ENCODE measurements at regions not wholly inside any gene's neighbourhood (a gene's known extent, or its start where the extent isn't known, plus 50 kb on each side); places are given as distances from the start of the nearest gene placed in this dataset.

DNA sequence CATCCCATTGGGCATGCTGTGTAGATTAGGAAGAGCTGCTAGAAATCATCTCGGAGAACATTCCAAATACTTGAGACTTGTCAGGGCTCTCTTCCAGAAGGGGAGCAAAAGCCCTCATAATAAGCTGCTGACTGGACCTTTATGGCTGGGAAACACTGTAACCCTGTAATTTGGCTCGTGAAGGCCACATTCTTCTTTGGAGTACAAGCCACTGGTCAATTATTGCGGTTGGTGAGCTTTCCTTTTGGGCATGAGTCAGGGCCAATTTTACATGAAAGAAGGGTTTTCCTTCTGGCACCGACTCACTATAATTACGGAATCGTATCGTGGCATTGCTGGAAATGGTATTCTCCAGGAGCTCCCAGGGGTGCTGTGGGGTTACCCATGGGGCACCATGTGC lies 434.5 kb upstream of the RGMA start:
- no peak for DNase-seq (ENCODE audit: extremely low spot score, insufficient read length, low read depth)
- no peak for FAIRE-seq

DNA sequence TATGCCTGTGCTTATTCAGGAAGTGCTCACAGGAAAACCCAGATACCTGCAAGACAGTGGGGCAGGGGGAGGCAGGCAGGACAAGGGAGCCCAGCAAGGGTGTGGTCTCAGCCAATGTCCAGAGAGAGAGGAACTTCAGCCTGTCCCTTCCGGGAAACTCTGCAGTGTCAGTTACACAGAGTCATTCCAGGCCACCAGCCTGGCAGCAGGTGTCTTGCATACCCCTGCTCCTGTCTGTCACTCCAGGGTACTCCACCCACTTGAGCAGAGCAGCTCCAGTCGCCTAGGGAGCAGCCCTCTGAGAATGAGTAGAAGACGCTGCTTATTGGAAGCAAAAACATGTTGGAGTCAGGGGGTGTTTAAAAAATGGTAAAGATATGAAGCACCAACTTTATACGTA lies 431.2 kb upstream of the RGMA start:
- DNase-seq (ENCODE audit: extremely low spot score, insufficient read length, low read depth): no peak
- FAIRE-seq: no peak

GRCh38 chr15:93519599-93519998 lies 430.6 kb upstream of the RGMA start:
- DNase-seq (ENCODE audit: extremely low spot score, insufficient read length, low read depth) (no peak), FAIRE-seq (no peak)

- DNase-seq (ENCODE audit: extremely low spot score, insufficient read length, low read depth) (no peak), FAIRE-seq (no peak)
Observed at GRCh38 chr15:93517176-93517575, 428.2 kb upstream of the RGMA start.

GRCh38 chr15:93515256-93516051 lies 426.4 kb upstream of the RGMA start:
- FAIRE-seq (no peak), DNase-seq (ENCODE audit: extremely low spot score, insufficient read length, low read depth) (no peak)

GRCh38 chr15:93506646-93507045 lies 417.6 kb upstream of the RGMA start:
- DNase-seq (ENCODE audit: extremely low spot score, insufficient read length, low read depth) (no peak), FAIRE-seq (no peak)

DNA sequence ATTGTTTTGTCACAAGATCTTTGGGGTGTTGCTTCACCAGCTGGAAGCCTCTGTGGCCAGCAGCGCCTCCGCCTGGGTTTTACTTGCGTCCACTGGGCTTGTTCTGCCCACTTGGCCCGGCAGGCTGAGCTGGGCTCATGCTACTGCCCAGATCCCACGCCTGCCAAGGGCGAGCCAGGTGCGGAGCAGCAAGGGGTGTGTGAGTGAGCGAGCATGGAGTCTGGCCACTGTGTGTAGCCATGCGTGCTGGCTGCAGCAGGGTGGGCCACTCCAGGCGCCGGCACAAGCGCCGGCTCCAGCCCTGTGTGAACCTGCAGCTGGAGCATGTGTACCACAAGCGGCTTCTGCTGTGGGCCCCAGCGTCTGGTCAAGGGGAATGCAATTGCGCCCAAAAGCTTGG lies 416.5 kb upstream of the RGMA start:
- FAIRE-seq (no peak), DNase-seq (ENCODE audit: extremely low spot score, insufficient read length, low read depth) (no peak)

DNA sequence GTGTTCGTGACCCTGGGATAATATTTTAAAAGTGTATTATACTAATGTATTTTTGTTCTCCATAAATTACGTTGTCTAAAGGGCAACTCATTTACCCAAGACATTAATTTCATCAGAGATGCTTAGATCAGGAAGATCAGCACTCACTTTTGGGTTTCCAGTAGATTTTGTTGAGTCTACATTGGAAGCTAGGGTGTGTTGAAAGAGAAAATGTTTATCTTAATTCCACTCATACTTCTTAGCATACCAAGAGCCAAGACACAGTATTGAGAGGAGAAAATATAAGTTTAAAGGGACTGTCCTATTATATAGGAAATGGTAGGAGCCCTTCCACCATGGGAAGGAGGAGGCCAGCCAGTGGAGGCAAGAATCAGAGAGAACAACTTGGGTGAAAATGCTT lies 412.9 kb upstream of the RGMA start:
- no peak for FAIRE-seq
- no peak for DNase-seq (ENCODE audit: extremely low spot score, insufficient read length, low read depth)

- no peak for DNase-seq (ENCODE audit: extremely low spot score, insufficient read length, low read depth)
- no peak for FAIRE-seq
Observed at GRCh38 chr15:93500155-93500554, 411.1 kb upstream of the RGMA start.

DNA sequence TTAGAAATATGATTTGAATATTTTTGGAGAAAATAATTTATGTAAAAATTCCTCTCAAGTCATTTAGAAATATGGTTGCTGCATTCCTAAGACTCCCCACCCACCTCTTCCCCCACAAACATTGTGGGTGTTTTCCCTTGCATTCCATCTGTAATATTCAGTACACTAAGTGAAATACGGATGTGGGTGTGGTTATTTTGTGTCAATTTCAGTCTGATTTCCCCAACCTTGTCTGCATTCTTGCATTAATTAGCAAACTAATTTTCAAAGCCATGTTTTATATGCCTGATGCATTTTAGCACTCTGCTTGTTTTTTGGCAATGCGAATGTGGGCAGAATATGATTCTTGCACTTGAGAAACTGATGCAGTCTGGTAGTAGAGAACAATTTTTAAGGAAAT lies 408.3 kb upstream of the RGMA start:
- no peak for DNase-seq (ENCODE audit: extremely low spot score, insufficient read length, low read depth)
- FAIRE-seq: no peak

DNA sequence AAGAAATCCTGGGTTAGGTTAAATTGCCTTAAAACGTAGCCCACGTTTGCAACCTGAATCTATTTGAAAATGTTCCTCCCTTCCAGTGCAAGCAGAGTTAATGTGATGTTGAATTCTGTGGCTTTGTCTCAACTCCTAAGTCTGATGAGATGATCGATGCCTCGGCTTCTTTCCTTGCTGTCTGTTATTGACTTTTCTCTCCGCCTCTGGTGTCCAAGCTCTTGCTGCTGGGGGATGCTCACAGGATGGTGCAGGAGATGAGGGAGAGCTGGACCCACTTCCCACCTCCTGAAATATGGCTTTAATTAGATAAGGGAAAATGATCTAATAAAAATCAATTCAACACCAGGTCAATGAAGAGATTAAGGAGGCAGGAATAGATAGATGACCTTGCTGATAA lies 407.9 kb upstream of the RGMA start:
- DNase-seq (ENCODE audit: extremely low spot score, insufficient read length, low read depth): no peak
- FAIRE-seq: no peak

DNA sequence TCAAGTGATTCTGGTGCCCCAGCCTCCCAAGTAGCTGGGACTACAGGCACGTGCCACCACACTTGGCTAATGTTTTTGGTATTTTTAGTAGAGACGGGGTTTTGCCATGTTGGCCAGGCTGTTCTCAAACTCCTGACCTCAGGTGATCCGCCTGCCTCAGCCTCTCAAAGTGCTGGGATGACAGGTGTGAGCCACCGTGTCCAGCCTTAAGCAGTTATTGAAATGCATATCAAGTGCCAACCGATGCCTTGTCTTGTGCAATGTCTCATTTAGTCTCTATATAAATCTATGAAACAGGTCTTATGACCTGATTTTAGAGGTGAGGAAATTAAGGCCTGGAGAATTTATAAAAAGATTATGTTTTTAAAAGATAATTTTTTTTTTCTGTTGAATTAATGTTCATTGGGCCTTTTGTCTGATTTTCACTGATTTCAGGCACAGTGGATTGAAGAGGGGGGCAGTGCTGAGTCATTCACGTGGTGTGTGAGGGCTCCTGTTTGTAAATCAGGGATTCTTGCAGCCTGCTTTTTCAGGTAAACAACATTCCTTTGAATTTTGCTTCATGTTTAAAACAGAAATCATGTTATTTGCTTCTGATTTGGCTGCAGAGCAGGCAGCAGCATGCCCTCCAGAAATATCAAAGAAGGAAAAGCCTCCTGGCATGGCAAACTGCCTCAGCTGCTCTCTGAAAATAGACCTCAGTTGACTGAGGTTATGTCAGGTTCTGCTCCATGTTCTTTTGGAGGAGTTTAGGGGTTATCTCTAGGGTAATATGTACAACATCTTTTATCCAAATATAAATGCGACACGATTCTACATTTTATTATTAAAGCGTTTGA lies 407.0 kb upstream of the RGMA start:
- FAIRE-seq: no peak
- no peak for DNase-seq (ENCODE audit: extremely low spot score, insufficient read length, low read depth)

GRCh38 chr15:93493172-93493571 lies 404.2 kb upstream of the RGMA start:
- DNase-seq (ENCODE audit: extremely low spot score, insufficient read length, low read depth) (no peak), FAIRE-seq (no peak)

GRCh38 chr15:93491291-93491690 lies 402.3 kb upstream of the RGMA start:
- DNase-seq (ENCODE audit: extremely low spot score, insufficient read length, low read depth): no peak
- no peak for FAIRE-seq

DNA sequence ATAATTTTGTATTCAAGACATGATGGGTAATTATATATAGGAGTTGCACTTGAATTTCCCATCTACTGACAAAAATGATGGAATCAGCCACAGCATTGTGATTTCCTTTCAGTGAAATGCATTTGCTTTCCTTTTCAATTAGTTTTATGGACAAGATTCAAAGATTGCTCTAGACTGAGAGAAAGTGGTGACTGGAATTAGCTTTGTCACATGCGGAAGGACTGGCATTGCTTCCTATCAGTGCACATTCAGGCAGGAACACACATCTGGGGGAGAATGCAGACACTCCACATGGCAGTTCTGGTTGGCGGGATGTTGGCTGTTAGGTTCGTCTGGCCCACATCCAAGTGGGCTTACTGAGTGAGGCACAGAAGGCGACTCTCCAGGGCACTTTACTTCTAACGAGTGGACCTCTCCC lies 399.3 kb upstream of the RGMA start:
- FAIRE-seq (no peak), DNase-seq (ENCODE audit: extremely low spot score, insufficient read length, low read depth) (no peak)

- FAIRE-seq: no peak
Observed at GRCh38 chr15:93486407-93487117, 397.6 kb upstream of the RGMA start.

DNA sequence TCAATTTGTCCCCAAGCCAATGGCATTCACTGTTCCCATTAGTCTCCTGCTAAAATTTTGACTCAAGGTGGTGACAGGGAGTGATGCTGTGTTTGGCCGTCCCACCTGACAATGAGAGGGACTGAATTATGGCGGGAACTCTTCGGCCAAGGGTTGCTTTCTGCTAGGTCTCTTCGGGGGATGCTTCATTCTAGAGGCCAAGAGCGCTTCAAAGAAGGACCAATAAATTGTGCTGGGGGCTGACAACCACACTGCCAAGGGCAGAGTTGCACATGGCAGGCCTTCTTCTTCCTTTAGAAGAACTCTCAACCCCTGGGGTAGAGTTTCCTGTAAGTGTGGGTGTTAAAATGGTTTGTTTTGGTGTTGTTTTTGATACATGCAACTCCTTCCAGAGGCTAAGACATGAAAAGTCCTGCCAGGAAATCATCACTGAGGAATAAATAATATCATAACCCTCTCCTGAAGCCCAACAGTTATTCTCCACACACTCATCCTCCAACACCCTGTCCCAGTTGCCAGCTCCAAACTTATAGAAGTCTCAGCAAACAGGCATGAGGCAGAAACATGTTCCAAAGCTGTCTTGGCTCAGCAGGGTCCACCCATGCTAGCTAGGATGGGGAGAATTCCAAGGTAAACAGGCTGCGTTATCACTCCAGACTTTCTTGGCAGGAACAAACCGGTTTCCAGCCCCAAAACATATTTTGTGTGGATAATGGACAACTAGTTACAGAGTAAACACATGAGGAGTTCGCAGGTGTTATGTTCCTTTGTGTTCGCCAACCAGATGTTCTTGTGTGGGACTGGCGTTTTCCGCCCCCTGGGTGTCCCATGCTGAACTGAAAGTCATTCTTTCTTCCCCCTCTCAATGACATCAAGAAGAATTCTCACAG lies 396.7 kb upstream of the RGMA start:
- DNase-seq (ENCODE audit: extremely low spot score, insufficient read length, low read depth) (no peak), FAIRE-seq (no peak)

More at GRCh38 chr15:93486407-93487117, 397.6 kb upstream of the RGMA start:
- no peak for DNase-seq (ENCODE audit: extremely low spot score, insufficient read length, low read depth)

- no peak for FAIRE-seq
- DNase-seq (ENCODE audit: extremely low spot score, insufficient read length, low read depth): no peak
Observed at GRCh38 chr15:93483923-93484322, 394.9 kb upstream of the RGMA start.

GRCh38 chr15:93482731-93483130 lies 393.7 kb upstream of the RGMA start:
- no peak for DNase-seq (ENCODE audit: extremely low spot score, insufficient read length, low read depth)
- no peak for FAIRE-seq

DNA sequence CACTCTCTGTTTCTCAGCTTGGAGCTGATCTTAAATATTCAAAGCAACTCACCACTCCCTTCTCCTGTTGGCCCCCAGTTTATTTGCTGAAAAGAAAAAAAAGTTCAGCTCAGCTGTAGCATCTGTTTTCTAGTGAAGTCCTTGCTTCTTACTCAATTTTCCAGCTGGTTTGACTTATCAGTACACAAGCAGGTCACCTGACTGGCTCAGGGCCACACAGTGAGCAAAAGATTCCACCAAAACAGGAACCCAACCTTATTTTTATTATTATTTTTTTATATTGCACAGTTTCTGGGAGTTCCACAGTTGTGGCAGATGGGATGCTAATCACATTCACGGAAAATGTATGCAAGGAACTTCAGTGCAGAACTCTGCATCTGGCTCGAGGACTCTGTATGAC lies 390.7 kb upstream of the RGMA start:
- FAIRE-seq: no peak
- DNase-seq (ENCODE audit: extremely low spot score, insufficient read length, low read depth): no peak
